HCT116 (cell line): ENCODE measurements at regions not wholly inside any gene's neighbourhood (a gene's known extent, or its start where the extent isn't known, plus 50 kb on each side); places are given as distances from the start of the nearest gene placed in this dataset.

Experiments used
- ATAC-seq: fragments of 200-7000 bp; cut with Tn5 transposase; 2 replicates; pipeline ENCODE4 v1.9.1; 2020; ENCODE audit warnings: mild to moderate bottlenecking, moderate library complexity
- BruUV-seq: library from RNA; stranded (reverse); fragments of 400-500 nt; replicated peaks from 2 replicates; lab custom pipeline; 2021; lab: Mats Ljungman, UMichigan
- CTCF ChIA-PET: fragments of 300-600 bp; sonication (Branson Sonifier 250); formaldehyde crosslinking; loops from one replicate; lab custom pipeline; 2021; ENCODE audit warnings: antibody characterized with exemption; lab: Charles Lee
- POLR2A ChIA-PET: fragments of 300-600, 350-600 bp; sonication (Branson Sonifier 250); formaldehyde crosslinking; loops from one replicate; lab custom pipeline; 2021; ENCODE audit warnings: antibody characterized with exemption; lab: Charles Lee
- RAD21 ChIA-PET, 2 experiments: fragments of 300-600 bp; sonication (Branson Sonifier 250); formaldehyde crosslinking; loops; one replicate each; lab custom pipeline; 2023; ENCODE audit warnings: low total read pairs in 2 of 2; ENCODE audit not compliant: uncharacterized antibody in 2 of 2, unreplicated experiment in 2 of 2, low non-redundant PET in 1 of 2; lab: Charles Lee
- DNase-seq: peaks from one replicate; pipeline ENCODE4 v3.0.0-alpha.2; 2010; ENCODE audit warnings: low read depth, low spot score
- H2AFZ ChIP-seq: fragments of 200-600 bp; shearing (Covaris generic), sonication (generic); 2 replicates; pipeline ENCODE4 v1.6.1; 2017; ENCODE audit warnings: low read depth, mixed run types, mixed read lengths, antibody characterized with exemption, low read length; ENCODE audit not compliant: poor library complexity, severe bottlenecking
- H3K27ac ChIP-seq: 2 replicates; pipeline ENCODE4 v1.5.1; 2012; ENCODE audit warnings: low read depth, low read length
- H3K27me3 ChIP-seq: fragments of 200-600 bp; sonication (generic); 2 replicates; pipeline ENCODE4 v1.6.1; 2016; ENCODE audit warnings: mixed run types, low read length, mixed read lengths; ENCODE audit not compliant: insufficient read depth
- H3K36me3 ChIP-seq, 2 experiments: fragments of 200-500 bp in 1 of 2; fragments of 200-600 bp in 1 of 2; sonication (Bioruptor generic) in 1 of 2; sonication (generic) in 1 of 2; 2 replicates each; pipeline versions ENCODE4 v1.5.1 to v1.6.1; 2014 to 2016; ENCODE audit warnings: low read length in 2 of 2, inconsistent platforms in 1 of 2, mixed read lengths in 1 of 2, mixed run types in 1 of 2; ENCODE audit not compliant: insufficient read depth in 2 of 2, control insufficient read depth in 1 of 2
- H3K4me1 ChIP-seq, 2 experiments: fragments of 200-600 bp in 1 of 2; sonication (generic) in 1 of 2; 2 replicates each; pipeline versions ENCODE4 v1.5.1 to v1.6.1; 2012 to 2017; ENCODE audit warnings: low read length in 2 of 2, inconsistent platforms in 1 of 2, mild to moderate bottlenecking in 1 of 2, mixed read lengths in 1 of 2, mixed run types in 1 of 2, moderate library complexity in 1 of 2; ENCODE audit not compliant: insufficient read depth in 2 of 2, control insufficient read depth in 1 of 2
- H3K4me2 ChIP-seq: fragments of 200-600 bp; sonication (generic); 2 replicates; pipeline ENCODE4 v1.6.1; 2017; ENCODE audit warnings: mixed run types, low read length, mixed read lengths
- H3K4me3 ChIP-seq, 2 experiments: fragments of 200-600 bp in 1 of 2; sonication (generic) in 1 of 2; replicated peaks in 1 of 2; 2 replicates each; pipeline ENCODE4 v1.5.1; 2011 to 2016; ENCODE audit warnings: low read length in 2 of 2, control low read depth in 1 of 2, low read depth in 1 of 2, mild to moderate bottlenecking in 1 of 2, mixed read lengths in 1 of 2, mixed run types in 1 of 2
- H3K79me2 ChIP-seq: fragments of 200-600 bp; sonication (generic); 2 replicates; pipeline ENCODE4 v1.6.1; 2017; ENCODE audit warnings: mild to moderate bottlenecking, mixed run types, low read length, moderate library complexity, mixed read lengths; ENCODE audit not compliant: insufficient read depth
- H3K9ac ChIP-seq: fragments of 200-600 bp; sonication (generic); 2 replicates; pipeline ENCODE4 v1.6.1; 2016; ENCODE audit warnings: low read length, mixed read lengths
- H3K9me2 ChIP-seq: fragments of 200-600 bp; sonication (generic), shearing (Covaris generic); 2 replicates; pipeline ENCODE4 v1.6.1; 2017; ENCODE audit warnings: mixed run types, mild to moderate bottlenecking, moderate library complexity; ENCODE audit not compliant: insufficient read depth
- H3K9me3 ChIP-seq, 2 experiments: fragments of 200-500 bp in 1 of 2; fragments of 200-600 bp in 1 of 2; sonication (Bioruptor generic) in 1 of 2; sonication (generic) in 1 of 2; 2 replicates each; pipeline ENCODE4 v1.6.1; 2014 to 2017; ENCODE audit warnings: low read length in 2 of 2, mixed read lengths in 2 of 2, inconsistent platforms in 1 of 2, low read depth in 1 of 2, mild to moderate bottlenecking in 1 of 2, mixed run types in 1 of 2, moderate library complexity in 1 of 2; ENCODE audit not compliant: control insufficient read depth in 1 of 2, insufficient read depth in 1 of 2
- H4K20me1 ChIP-seq: fragments of 200-600 bp; sonication (generic), shearing (Covaris generic); 2 replicates; pipeline ENCODE4 v1.6.1; 2017; ENCODE audit warnings: mixed run types, mild to moderate bottlenecking, moderate library complexity; ENCODE audit not compliant: insufficient read depth
- CBX3 ChIP-seq: IDR thresholded peaks from 2 replicates; pipeline ENCODE4 v1.6.1; 2012; ENCODE audit warnings: low read depth
- CEBPB ChIP-seq: IDR thresholded peaks from 2 replicates; pipeline ENCODE4 v1.6.1; 2012; ENCODE audit warnings: low read depth
- CTCF ChIP-seq, 3 experiments: fragments of 200-600 bp in 1 of 3; sonication (generic) in 1 of 3; IDR thresholded peaks in 2 of 3; conservative IDR thresholded peaks in 1 of 3; 2 replicates each; pipeline ENCODE4 v1.5.1; 2012 to 2017; ENCODE audit warnings: low read depth in 2 of 3, low read length in 2 of 3, antibody characterized with exemption in 1 of 3, borderline replicate concordance in 1 of 3, control low read depth in 1 of 3, mild to moderate bottlenecking in 1 of 3, mixed read lengths in 1 of 3, mixed run types in 1 of 3, moderate library complexity in 1 of 3; ENCODE audit not compliant: insufficient read depth in 1 of 3
- EGR1 ChIP-seq: IDR thresholded peaks from 2 replicates; pipeline ENCODE4 v1.6.1; 2012; ENCODE audit warnings: low read depth
- ELF1 ChIP-seq: IDR thresholded peaks from 2 replicates; pipeline ENCODE4 v1.6.1; 2012; ENCODE audit warnings: low read depth, borderline replicate concordance
- EZH2 ChIP-seq: fragments of 200-600 bp; sonication (generic); IDR thresholded peaks from 2 replicates; pipeline ENCODE4 v1.6.1; 2017; ENCODE audit warnings: antibody characterized with exemption, mixed run types
- EZH2phosphoT487 ChIP-seq: fragments of 200-600 bp; IDR thresholded peaks from 2 replicates; pipeline ENCODE4 v1.6.1; 2018; ENCODE audit warnings: antibody characterized with exemption, borderline replicate concordance
- FOSL1 ChIP-seq: IDR thresholded peaks from 2 replicates; pipeline ENCODE4 v1.6.1; 2012; ENCODE audit warnings: low read depth
- JUND ChIP-seq: IDR thresholded peaks from 2 replicates; pipeline ENCODE4 v1.6.1; 2012
- MAX ChIP-seq: IDR thresholded peaks from 2 replicates; pipeline ENCODE4 v1.6.1; 2012
- POLR2AphosphoS5 ChIP-seq: IDR thresholded peaks from 2 replicates; pipeline ENCODE4 v1.6.1; 2011; ENCODE audit warnings: mild to moderate bottlenecking, low read depth, low read length, moderate library complexity
- SIN3A ChIP-seq: IDR thresholded peaks from 2 replicates; pipeline ENCODE4 v1.6.1; 2012; ENCODE audit warnings: low read depth
- SP1 ChIP-seq: IDR thresholded peaks from 2 replicates; pipeline ENCODE4 v1.6.1; 2012; ENCODE audit warnings: low read depth
- SRF ChIP-seq: IDR thresholded peaks from 2 replicates; pipeline ENCODE4 v1.6.1; 2012; ENCODE audit warnings: low read depth
- TCF7L2 ChIP-seq: IDR thresholded peaks from 2 replicates; pipeline ENCODE4 v1.7.0; 2011; ENCODE audit warnings: borderline replicate concordance, inconsistent platforms; ENCODE audit not compliant: insufficient read depth, insufficient read length; ENCODE audit errors: extremely low read depth
- YY1 ChIP-seq: IDR thresholded peaks from 2 replicates; pipeline ENCODE4 v1.6.1; 2011; ENCODE audit warnings: low read length, low read depth, moderate library complexity, mild to moderate bottlenecking; ENCODE audit not compliant: insufficient replicate concordance; ENCODE audit errors: extremely low read depth
- ZNF274 ChIP-seq: fragments of 200-500 bp; sonication (Bioruptor generic); IDR thresholded peaks from 2 replicates; pipeline ENCODE4 v1.6.1; 2014; ENCODE audit warnings: mild to moderate bottlenecking, low read depth, low read length, inconsistent platforms
- intact Hi-C: fragments of 100-400 bp; cut with micrococcal nuclease; formaldehyde crosslinking; loops from 2 replicates; pipeline ENCODE4 v1.10.0; 2022

GRCh38 chr6:144969154-144969553 is 684.0 kb downstream of the UTRN start:
- intact Hi-C loops, result no loop called here
- no peaks in the 10 kb centered on the region for H3K36me3 ChIP-seq
- H3K27ac ChIP-seq, result no peak overlapping the region
- no TSS peak for BruUV-seq
- DNase-seq, result no peak
- ChIA-PET POLR2A (no interaction called here), CTCF (no interaction called here), RAD21 (no interaction called here)
- peaks cover 0 to 3% of the 10 kb centered on the region in 2 experiments; a peak in 1 of 4 replicates for H3K4me1 ChIP-seq
- no peak for TF ChIP-seq SP1
- TF ChIP-seq TCF7L2, result no peak
- no peak for TF ChIP-seq CBX3
- no peak for TF ChIP-seq EZH2
- no peak for TF ChIP-seq JUND
- TF ChIP-seq YY1, result no peak
- no peak for TF ChIP-seq SIN3A
- no peak for TF ChIP-seq POLR2AphosphoS5
- TF ChIP-seq CTCF (IDR thresholded peaks at IDR 0.05 in 2 of 3, conservative IDR thresholded peaks at IDR 0.05 in 1 of 3; ENCODE audit: borderline replicate concordance in 1 of 3, insufficient read depth in 1 of 3, low read depth in 2 of 3, low read length in 2 of 3), result no peak
- TF ChIP-seq ELF1, result no peak
- no peak for TF ChIP-seq EZH2phosphoT487
- no peak for TF ChIP-seq CEBPB
- no peak for TF ChIP-seq ZNF274
- TF ChIP-seq FOSL1, result no peak
- no peak for TF ChIP-seq MAX
- no peak for TF ChIP-seq EGR1
- TF ChIP-seq SRF, result no peak
- no peaks in the 10 kb centered on the region for H3K27me3 ChIP-seq
- no peaks in the 10 kb centered on the region for H3K9me2 ChIP-seq
- no peak overlapping the region for H3K4me3 ChIP-seq
- no peak for ATAC-seq
- H3K9ac ChIP-seq, result no peak overlapping the region
- H4K20me1 ChIP-seq, result no peaks in the 10 kb centered on the region
- no peak overlapping the region for H3K4me2 ChIP-seq
- H3K79me2 ChIP-seq, result no peaks in the 10 kb centered on the region
- H3K9me3 ChIP-seq, result no peaks in the 10 kb centered on the region
- no peak overlapping the region for H2AFZ ChIP-seq
